Calu3 (cell line): ENCODE measurements at regions not wholly inside any gene's neighbourhood (a gene's known extent, or its start where the extent isn't known, plus 50 kb on each side); places are given as distances from the start of the nearest gene placed in this dataset.

Source experiments
- BruUV-seq: library from RNA; stranded (reverse); fragments of 400-500 nt; replicated peaks from 2 replicates; lab custom pipeline; 2021; lab: Mats Ljungman, UMichigan
- CTCF ChIA-PET: fragments of 300-600 bp; sonication (Branson Sonifier 250); formaldehyde crosslinking; loops from one replicate; lab custom pipeline; 2022; ENCODE audit warnings: antibody characterized with exemption; lab: Charles Lee
- DNase-seq: peaks from one replicate; pipeline ENCODE4 v3.0.0; 2022
- H3K27ac Mint-ChIP-seq: one replicate; pipeline ENCODE4 v1.8.0; 2022; ENCODE audit warnings: mixed read lengths; ENCODE audit not compliant: unreplicated experiment
- H3K27me3 Mint-ChIP-seq: one replicate; pipeline ENCODE4 v1.8.0; 2022; ENCODE audit warnings: mixed read lengths; ENCODE audit not compliant: unreplicated experiment
- H3K36me3 Mint-ChIP-seq: one replicate; pipeline ENCODE4 v1.8.0; 2022; ENCODE audit warnings: mild to moderate bottlenecking, moderate library complexity, mixed read lengths; ENCODE audit not compliant: insufficient read depth, unreplicated experiment
- H3K4me1 Mint-ChIP-seq: one replicate; pipeline ENCODE4 v1.8.0; 2022; ENCODE audit warnings: mild to moderate bottlenecking, low read depth, mixed read lengths; ENCODE audit not compliant: unreplicated experiment
- H3K4me3 Mint-ChIP-seq: one replicate; pipeline ENCODE4 v1.8.0; 2022; ENCODE audit warnings: mild to moderate bottlenecking, low read depth, moderate library complexity, mixed read lengths; ENCODE audit not compliant: unreplicated experiment
- H3K9me3 Mint-ChIP-seq: one replicate; pipeline ENCODE4 v1.8.0; 2022; ENCODE audit warnings: low read depth, mixed read lengths; ENCODE audit not compliant: unreplicated experiment
- CTCF ChIP-seq: fragments of 200-600 bp; IDR thresholded peaks from one replicate; pipeline ENCODE4 v1.8.0; 2022; ENCODE audit warnings: antibody characterized with exemption; ENCODE audit not compliant: unreplicated experiment
- intact Hi-C: fragments of 100-400 bp; cut with micrococcal nuclease; formaldehyde crosslinking; loops from one replicate; pipeline ENCODE4 v1.10.0; 2022; ENCODE audit not compliant: unreplicated experiment

- Mint-ChIP-seq H3K9me3 (no peaks in the 10 kb centered on the region), H3K4me3 (no peak overlapping the region), H3K36me3 (no peaks in the 10 kb centered on the region), H3K27me3 (peaks cover 51% of the 10 kb centered on the region), H3K4me1 (no peaks in the 10 kb centered on the region), H3K27ac (no peak overlapping the region)
- DNase-seq: no peak
- TF ChIP-seq CTCF: no peak
- BruUV-seq: no TSS peak
- intact Hi-C loops: no loop called here
- CTCF ChIA-PET: no interaction called here
Measured at GRCh38 chr1:208576425-208576824, 332.2 kb upstream of the PLXNA2 start.

GRCh38 chr1:208577381-208577905 lies 333.3 kb upstream of the PLXNA2 start:
- Mint-ChIP-seq H3K36me3 (no peaks in the 10 kb centered on the region), H3K27ac (no peak overlapping the region), H3K4me3 (no peak overlapping the region), H3K4me1 (no peaks in the 10 kb centered on the region), H3K27me3 (peaks cover 61% of the 10 kb centered on the region), H3K9me3 (no peaks in the 10 kb centered on the region)
- no TSS peak for BruUV-seq
- no peak for DNase-seq
- intact Hi-C loops: no loop called here
- TF ChIP-seq CTCF: no peak
- CTCF ChIA-PET: no interaction called here

GRCh38 chr1:208581209-208581608 lies 337.0 kb upstream of the PLXNA2 start:
- intact Hi-C loops: no loop called here
- Mint-ChIP-seq H3K27me3 (peaks cover 88% of the 10 kb centered on the region), H3K4me1 (no peaks in the 10 kb centered on the region), H3K9me3 (no peaks in the 10 kb centered on the region), H3K4me3 (no peak overlapping the region), H3K36me3 (no peaks in the 10 kb centered on the region), H3K27ac (no peak overlapping the region)
- no peak for DNase-seq
- TF ChIP-seq CTCF: no peak
- BruUV-seq: no TSS peak
- CTCF ChIA-PET: no interaction called here

GRCh38 chr1:208581667-208582066 lies 337.5 kb upstream of the PLXNA2 start:
- intact Hi-C loops: no loop called here
- CTCF ChIA-PET: no interaction called here
- H3K27me3 Mint-ChIP-seq: peaks cover 83% of the 10 kb centered on the region
- H3K4me3 Mint-ChIP-seq: no peak overlapping the region
- no peaks in the 10 kb centered on the region for H3K4me1 Mint-ChIP-seq
- no peaks in the 10 kb centered on the region for H3K36me3 Mint-ChIP-seq
- TF ChIP-seq CTCF: no peak
- BruUV-seq: no TSS peak
- DNase-seq: no peak
- no peak overlapping the region for H3K27ac Mint-ChIP-seq
- H3K9me3 Mint-ChIP-seq: no peaks in the 10 kb centered on the region
